Motor neuron (in vitro differentiated cells): ENCODE measurements at regions not wholly inside any gene's neighbourhood (a gene's known extent, or its start where the extent isn't known, plus 50 kb on each side); places are given as distances from the start of the nearest gene placed in this dataset.

Experiments
- ATAC-seq, 8 experiments: fragments of 200-7000 bp; cut with Tn5 transposase; replicated peaks in 6 of 8; 2 replicates each; pipeline ENCODE4 v1.8.0; 2021; ENCODE audit warnings: mild to moderate bottlenecking in 8 of 8, moderate library complexity in 8 of 8
- H3K27ac ChIP-seq, 2 donors: fragments of 250-450 bp; sonication (Bioruptor Pico); 2 replicates each; pipeline ENCODE4 v1.9.0; 2021; ENCODE audit warnings: antibody characterized with exemption in 2 of 2, mild to moderate bottlenecking in 2 of 2, moderate library complexity in 1 of 2
- H3K4me1 ChIP-seq, 2 donors: fragments of 250-450 bp; sonication (Bioruptor Pico); replicated peaks in 1 of 2; 2 replicates each; pipeline ENCODE4 v1.6.1; 2021; ENCODE audit warnings: antibody characterized with exemption in 2 of 2, mild to moderate bottlenecking in 2 of 2, moderate library complexity in 1 of 2
- H3K4me3 ChIP-seq, 5 donors: fragments of 250-450 bp; sonication (Bioruptor Pico); 2 replicates each; pipeline ENCODE4 v1.9.0; 2021; ENCODE audit warnings: antibody characterized with exemption in 5 of 5, mild to moderate bottlenecking in 5 of 5, moderate library complexity in 4 of 5
- WGBS, 10 experiments: fragments of 450-650 bp; shearing (Covaris generic); methylation state at CpG; one replicate each; pipeline ENCODE4 v1.0.0; 2022; 5-methylcytosine and 5-hydroxymethylcytosine counted together
- in situ Hi-C, 9 experiments: fragments of 400-800 bp; cut with MboI; loops; one replicate each; pipeline ENCODE4 v1.15.0; 2021; ENCODE audit warnings: low sequenced_read_pairs in 9 of 9, low pct_unique_long_range_greater_than_20kb in 2 of 9; ENCODE audit not compliant: unreplicated experiment in 9 of 9

- H3K4me1 ChIP-seq, result peaks cover 0 to 4% of the 10 kb centered on the region in 2 donors
- no peak overlapping the region for H3K27ac ChIP-seq
- in situ Hi-C loops, result no loop called here
- H3K4me3 ChIP-seq, result no peak overlapping the region
- no peak for ATAC-seq
Observed at GRCh38 chr2:153218851-153219250, 259.7 kb downstream of the RPRM start.

GRCh38 chr2:153214337-153214736 is 264.2 kb downstream of the RPRM start:
- WGBS, 10 experiments, result 40 to 100% (median 75%) methylated on average over 1 of the region's 1 CpG; no CpG with 5 or more reads in 1 of the 10 experiments
- in situ Hi-C loops, result no loop called here

GRCh38 chr2:153213022-153213421 is 265.5 kb downstream of the RPRM start:
- Histone ChIP-seq H3K27ac (no peak overlapping the region), H3K4me3 (no peak overlapping the region), H3K4me1 (peaks cover 0 to 5% of the 10 kb centered on the region in 2 donors)
- 0 to 100% (median 94%) methylated on average over 1 of the region's 1 CpG; no CpG with 5 or more reads in 5 of the 10 experiments for WGBS, 10 experiments
- no peak for ATAC-seq
- in situ Hi-C loops, result no loop called here

More at GRCh38 chr2:153214337-153214736, 264.2 kb downstream of the RPRM start:
- Histone ChIP-seq H3K27ac (no peak overlapping the region), H3K4me1 (peaks cover 0 to 5% of the 10 kb centered on the region in 2 donors), H3K4me3 (no peak overlapping the region)
- peak in 5 of 8 experiments; percentile 22 to 87 (median 80) for ATAC-seq

- in situ Hi-C loops, result no loop called here
- WGBS, 10 experiments, result 20 to 92% (median 77%) methylated on average over 1 to 7 of the region's 11 CpGs; no CpG with 5 or more reads in 2 of the 10 experiments
- peak in 3 of 8 experiments; percentile 86 to 96 (median 92) for ATAC-seq
- Histone ChIP-seq H3K4me1 (no peaks in the 10 kb centered on the region), H3K4me3 (no peak overlapping the region), H3K27ac (no peak overlapping the region)
Observed at GRCh38 chr2:153197402-153198386, 280.9 kb downstream of the RPRM start.

- in situ Hi-C loops, result no loop called here
- Histone ChIP-seq H3K27ac (no peak overlapping the region), H3K4me1 (no peaks in the 10 kb centered on the region), H3K4me3 (no peak overlapping the region)
- 61 to 100% (median 90%) methylated on average over 1 to 4 of the region's 8 CpGs; no CpG with 5 or more reads in 5 of the 10 experiments for WGBS, 10 experiments
- no peak for ATAC-seq
Observed at GRCh38 chr2:153196378-153197058, 282.0 kb downstream of the RPRM start.

- in situ Hi-C loops, result no loop called here
- H3K4me3 ChIP-seq, result no peak overlapping the region
- no peaks in the 10 kb centered on the region for H3K4me1 ChIP-seq
- no peak for ATAC-seq
- H3K27ac ChIP-seq, result no peak overlapping the region
- WGBS, 10 experiments, result 57 to 86% methylated on average over 1 of the region's 2 CpGs; no CpG with 5 or more reads in 8 of the 10 experiments
Observed at GRCh38 chr2:153195342-153195741, 283.2 kb downstream of the RPRM start.

GRCh38 chr2:153189091-153189888 is 289.3 kb downstream of the RPRM start:
- Histone ChIP-seq H3K4me1 (no peaks in the 10 kb centered on the region), H3K27ac (no peak overlapping the region), H3K4me3 (no peak overlapping the region)
- ATAC-seq, result peak in 2 of 8 experiments; percentile 66 to 74
- in situ Hi-C loops, result no loop called here
- WGBS, 10 experiments, result 38 to 100% (median 86%) methylated on average over 1 to 3 of the region's 3 CpGs

- Histone ChIP-seq H3K27ac (no peak overlapping the region), H3K4me3 (no peak overlapping the region), H3K4me1 (no peaks in the 10 kb centered on the region)
- in situ Hi-C loops, result no loop called here
- 44 to 100% (median 94%) methylated on average over 1 of the region's 1 CpG; no CpG with 5 or more reads in 1 of the 10 experiments for WGBS, 10 experiments
- ATAC-seq, result no peak
Observed at GRCh38 chr2:153179808-153180207, 298.8 kb downstream of the RPRM start.

- ATAC-seq, result peak in 3 of 8 experiments; percentile 61 to 73 (median 72)
- Histone ChIP-seq H3K27ac (no peak overlapping the region), H3K4me3 (no peak overlapping the region), H3K4me1 (no peaks in the 10 kb centered on the region)
- in situ Hi-C loops, result loop anchor here in 3 of 9 experiments (10.0 to 25.0 kb wide), 3 partner anchors 293 to 318 kb away; partner anchors contain the start of gene RPRM (in 2 of the 3)
Observed at GRCh38 chr2:153169609-153170008, 309.0 kb downstream of the RPRM start.

GRCh38 chr2:153165021-153165420 is 313.5 kb downstream of the RPRM start:
- no peak overlapping the region for H3K27ac ChIP-seq
- no peak overlapping the region for H3K4me3 ChIP-seq
- in situ Hi-C loops, result loop anchor here in 3 of 9 experiments (10.0 to 25.0 kb wide), 3 partner anchors 297 to 322 kb away; partner anchors contain the start of gene RPRM (in 2 of the 3)
- no peaks in the 10 kb centered on the region for H3K4me1 ChIP-seq
- ATAC-seq, result no peak

- Histone ChIP-seq H3K27ac (no peak overlapping the region), H3K4me1 (no peaks in the 10 kb centered on the region), H3K4me3 (no peak overlapping the region)
- peak in 3 of 8 experiments; percentile 48 to 83 (median 56) for ATAC-seq
- in situ Hi-C loops, result loop anchor here in 3 of 9 experiments (10.0 to 25.0 kb wide), 3 partner anchors 299 to 324 kb away; partner anchors contain the start of gene RPRM (in 2 of the 3)
- 0 to 100% (median 74%) methylated on average over 1 to 2 of the region's 2 CpGs; no CpG with 5 or more reads in 2 of the 10 experiments for WGBS, 10 experiments
Observed at GRCh38 chr2:153163055-153163454, 315.5 kb downstream of the RPRM start.

GRCh38 chr2:153156743-153157142 is 321.8 kb downstream of the RPRM start:
- ATAC-seq, result no peak
- no peak overlapping the region for H3K27ac ChIP-seq
- H3K4me3 ChIP-seq, result no peak overlapping the region
- in situ Hi-C loops, result loop anchor here in 2 of 9 experiments (25.0 kb wide), 2 partner anchors 306 to 331 kb away; partner anchors contain the start of gene RPRM (in 1 of the 2)
- WGBS, 10 experiments, result 6 to 100% (median 80%) methylated on average over 1 to 2 of the region's 2 CpGs; no CpG with 5 or more reads in 1 of the 10 experiments
- no peaks in the 10 kb centered on the region for H3K4me1 ChIP-seq
